ENCODE measurements at regions not wholly inside any gene's neighbourhood (a gene's known extent, or its start where the extent isn't known, plus 50 kb on each side); places are given as distances from the start of the nearest gene placed in this dataset.

GRCh38 chr5:119864286-119864685 lies 234.9 kb downstream of the FAM170A start:
- no peak overlapping the region for H2AFZ ChIP-seq (replicated peaks; ENCODE audit: low read length, poor library complexity)
- no peak overlapping the region for H3K23ac ChIP-seq (ENCODE audit: low read depth, low read length)
- H3K9me1 ChIP-seq (ENCODE audit: insufficient read depth, low read length), result no peaks in the 10 kb centered on the region
- H3K36me3 ChIP-seq (ENCODE audit: control insufficient read depth, insufficient read depth, low read length), result no peaks in the 10 kb centered on the region
- H3K27ac ChIP-seq (ENCODE audit: insufficient read depth, low read length), result no peak overlapping the region
- H4K91ac ChIP-seq (ENCODE audit: insufficient read depth, low read depth, low read length), result no peak overlapping the region
- no peak overlapping the region for H3K4me3 ChIP-seq (ENCODE audit: insufficient read depth, low read depth, low read length)
- POLR2A ChIA-PET (ENCODE audit: unreplicated experiment), result no interaction called here
- no peaks in the 10 kb centered on the region for H3K27me3 ChIP-seq (ENCODE audit: control insufficient read depth, insufficient read depth, low read length)
- DNase-seq (no peak), ATAC-seq (ENCODE audit: low read depth) (no peak)
- no peaks in the 10 kb centered on the region for H4K20me1 ChIP-seq (ENCODE audit: insufficient read depth, low read length)
- H2BK20ac ChIP-seq (ENCODE audit: low read depth, low read length), result no peak overlapping the region
- dilution Hi-C loops (cut with HindIII; ENCODE audit: low sequenced_read_pairs, unreplicated experiment) (no loop called here), intact Hi-C loops (cut with micrococcal nuclease) (no loop called here), in situ Hi-C loops (cut with MboI; ENCODE audit: low sequenced_read_pairs) (no loop called here)
- no peak overlapping the region for H3K18ac ChIP-seq (ENCODE audit: low read depth, low read length)
- H3K4me2 ChIP-seq (ENCODE audit: low read depth, low read length), result no peak overlapping the region
- no peak overlapping the region for H2BK120ac ChIP-seq (ENCODE audit: low read depth, low read length)
- no TSS peak for BruUV-seq (replicated peaks)
- H4K8ac ChIP-seq (ENCODE audit: low read depth in 2 of 2, low read length in 2 of 2), result no peak overlapping the region
- no peak overlapping the region for H3K56ac ChIP-seq (ENCODE audit: extremely low read depth, insufficient read depth, low read length)
- H2AK5ac ChIP-seq (ENCODE audit: low read depth, low read length), result no peak overlapping the region
- no peak overlapping the region for H3K14ac ChIP-seq (replicated peaks; ENCODE audit: low read depth, low read length)
- H3K4me1 ChIP-seq (ENCODE audit: control insufficient read depth, insufficient read depth, low read length), result no peaks in the 10 kb centered on the region
- no peak overlapping the region for H2AK9ac ChIP-seq (replicated peaks; ENCODE audit: low read depth, low read length, poor library complexity)
- no peak overlapping the region for H4K5ac ChIP-seq (ENCODE audit: low read depth, low read length)
- no peak for TF ChIP-seq CHD1 (IDR thresholded peaks at IDR 0.05; ENCODE audit: low read depth, low read length)
- TF ChIP-seq FOS (IDR thresholded peaks at IDR 0.05; ENCODE audit: low read depth, low read length), result no peak
- no peak for TF ChIP-seq ELK1 (IDR thresholded peaks at IDR 0.05; ENCODE audit: borderline replicate concordance, low read depth, low read length)
- no peak for TF ChIP-seq MXI1 (IDR thresholded peaks at IDR 0.05; ENCODE audit: borderline replicate concordance, low read depth, low read length)
- no peak for TF ChIP-seq RFX5 (IDR thresholded peaks at IDR 0.05; ENCODE audit: low read depth, low read length)
- no peak for TF ChIP-seq RCOR1 (IDR thresholded peaks at IDR 0.05; ENCODE audit: insufficient replicate concordance, low read length)
- no peak for TF ChIP-seq MAFK (IDR thresholded peaks at IDR 0.05; ENCODE audit: low read depth, low read length)
- TF ChIP-seq MAZ (IDR thresholded peaks at IDR 0.05; ENCODE audit: borderline replicate concordance, low read depth, low read length), result no peak
- TF ChIP-seq, protein P1, sequence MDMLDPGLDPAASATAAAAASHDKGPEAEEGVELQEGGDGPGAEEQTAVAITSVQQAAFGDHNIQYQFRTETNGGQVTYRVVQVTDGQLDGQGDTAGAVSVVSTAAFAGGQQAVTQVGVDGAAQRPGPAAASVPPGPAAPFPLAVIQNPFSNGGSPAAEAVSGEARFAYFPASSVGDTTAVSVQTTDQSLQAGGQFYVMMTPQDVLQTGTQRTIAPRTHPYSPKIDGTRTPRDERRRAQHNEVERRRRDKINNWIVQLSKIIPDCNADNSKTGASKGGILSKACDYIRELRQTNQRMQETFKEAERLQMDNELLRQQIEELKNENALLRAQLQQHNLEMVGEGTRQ (IDR thresholded peaks at IDR 0.05; ENCODE audit: low read depth, low read length), result no peak
- no peak overlapping the region for H2BK5ac ChIP-seq (ENCODE audit: low read depth, low read length, poor library complexity, severe bottlenecking)
- H3K9me3 ChIP-seq (ENCODE audit: control insufficient read depth, insufficient read depth, low read length), result no peaks in the 10 kb centered on the region
- no peak overlapping the region for H3K9ac ChIP-seq (ENCODE audit: low read depth, low read length)
- CTCF ChIA-PET, result no interaction called here
- no peaks in the 10 kb centered on the region for H3K79me1 ChIP-seq (ENCODE audit: low read depth in 1 of 2, low read length in 2 of 2)
- H3K4ac ChIP-seq (ENCODE audit: low read depth, low read length), result no peak overlapping the region
- H2BK15ac ChIP-seq (ENCODE audit: low read depth, low read length), result no peak overlapping the region
